NCI-H748 (cell line): ENCODE measurements at regions not wholly inside any gene's neighbourhood (a gene's known extent, or its start where the extent isn't known, plus 50 kb on each side); places are given as distances from the start of the nearest gene placed in this dataset.

Experiments used
- DNase-seq: peaks from one replicate; lab custom pipeline; 2025; ENCODE audit not compliant: unreplicated experiment; lab: John Stamatoyannopoulos, UW

DNA sequence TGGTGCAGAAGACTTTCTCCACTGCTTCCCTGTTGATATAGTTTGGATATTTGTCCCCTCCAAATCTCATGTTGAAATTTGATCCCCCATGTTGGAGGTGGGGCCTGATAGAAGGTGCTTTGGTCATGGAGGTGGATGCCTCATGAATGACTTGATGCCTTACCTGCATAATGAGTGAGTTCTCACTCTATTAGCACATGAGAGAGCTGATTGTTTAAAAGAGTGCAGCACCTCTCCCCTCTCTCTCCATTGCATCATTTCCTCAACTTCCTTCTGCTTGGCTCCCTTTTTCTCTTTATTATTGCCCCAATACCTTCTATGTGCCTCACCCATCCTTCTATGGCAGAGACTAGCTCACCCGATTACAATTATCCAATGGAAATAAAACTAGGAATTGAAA is 90.8 kb upstream of the COX10 start:
- no peak for DNase-seq

DNA sequence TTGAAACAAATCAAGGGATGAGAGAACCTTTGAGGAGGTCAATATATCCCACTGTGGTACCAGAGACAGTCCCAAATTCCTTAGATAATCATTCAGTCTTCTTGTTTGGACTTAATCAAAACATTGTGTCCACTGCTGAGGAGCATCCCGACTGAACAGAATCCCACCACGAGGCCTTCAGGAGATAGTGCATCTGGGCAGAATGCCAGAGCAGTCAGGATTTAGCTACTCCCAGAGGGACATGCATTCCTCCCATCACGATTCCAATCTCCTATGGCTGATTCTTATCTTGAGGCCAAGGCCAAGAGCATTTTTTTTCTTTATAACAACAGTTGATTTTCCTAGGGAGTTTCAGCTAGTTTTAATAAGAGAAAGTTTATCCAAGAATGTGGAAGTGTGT is 87.4 kb upstream of the COX10 start:
- DNase-seq: no peak

- no peak for DNase-seq
Observed at GRCh38 chr17:13984956-13985355, 84.3 kb upstream of the COX10 start.

DNA sequence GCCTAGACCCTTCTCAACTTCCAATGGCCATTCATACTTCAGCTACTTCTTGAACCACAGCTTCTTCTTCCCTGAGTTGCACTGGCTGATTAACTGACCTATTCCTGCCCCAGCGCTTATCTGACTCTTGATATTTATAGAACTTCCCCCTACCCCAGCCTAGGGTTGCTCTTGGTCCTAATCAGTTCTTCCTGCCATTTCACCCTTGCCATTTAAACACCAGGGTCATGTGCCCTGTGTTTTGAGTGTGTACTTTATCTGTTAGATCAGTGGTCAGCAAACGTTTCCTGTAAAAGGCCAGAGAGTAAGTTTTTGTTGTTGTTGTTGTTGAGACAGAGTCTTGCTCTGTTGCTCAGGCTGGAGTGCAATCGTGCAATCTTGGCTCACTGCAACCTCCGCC is 82.4 kb upstream of the COX10 start:
- DNase-seq: no peak

DNA sequence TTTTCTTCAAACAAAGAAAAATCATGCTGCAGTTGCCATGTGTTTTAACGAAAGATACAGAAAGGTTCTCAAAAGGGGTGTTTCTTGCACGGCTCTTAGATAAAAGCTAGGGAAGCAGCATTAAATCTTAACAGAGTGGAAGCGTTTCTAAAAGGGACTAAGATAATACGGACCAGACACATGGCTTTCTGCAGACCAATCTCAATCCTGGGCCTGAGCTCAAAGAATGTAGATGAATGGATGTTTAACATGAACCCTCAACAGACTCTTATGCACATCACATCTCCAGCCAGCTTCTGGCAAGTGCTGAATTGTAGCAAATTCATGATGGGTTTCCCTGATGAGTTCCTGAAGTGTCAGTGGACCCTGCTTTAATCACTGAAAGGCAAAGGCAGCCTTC is 80.2 kb upstream of the COX10 start:
- DNase-seq: no peak

- DNase-seq: no peak
Observed at GRCh38 chr17:13993106-13993505, 76.2 kb upstream of the COX10 start.

DNA sequence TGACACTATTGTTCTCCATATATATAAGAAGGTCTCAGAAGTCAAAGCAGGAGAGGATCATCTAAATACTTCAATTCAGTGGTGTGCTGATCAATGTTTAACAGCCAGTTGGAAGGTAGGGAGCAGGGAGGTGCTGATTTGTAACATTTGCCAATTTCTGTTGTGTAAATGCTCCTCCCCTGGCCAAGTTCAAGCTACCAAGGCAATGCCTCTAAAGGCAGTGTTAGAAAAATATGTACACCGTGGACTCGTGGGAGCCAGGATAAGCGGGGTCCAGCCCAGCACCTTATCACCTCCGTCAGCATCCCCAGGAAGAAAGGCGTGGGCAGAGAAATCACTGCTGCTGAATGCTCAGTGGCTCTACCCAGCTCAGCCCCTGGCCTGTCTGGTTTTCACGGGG is 75.3 kb upstream of the COX10 start:
- no peak for DNase-seq

GRCh38 chr17:13995856-13996271 is 73.4 kb upstream of the COX10 start:
- no peak for DNase-seq

DNA sequence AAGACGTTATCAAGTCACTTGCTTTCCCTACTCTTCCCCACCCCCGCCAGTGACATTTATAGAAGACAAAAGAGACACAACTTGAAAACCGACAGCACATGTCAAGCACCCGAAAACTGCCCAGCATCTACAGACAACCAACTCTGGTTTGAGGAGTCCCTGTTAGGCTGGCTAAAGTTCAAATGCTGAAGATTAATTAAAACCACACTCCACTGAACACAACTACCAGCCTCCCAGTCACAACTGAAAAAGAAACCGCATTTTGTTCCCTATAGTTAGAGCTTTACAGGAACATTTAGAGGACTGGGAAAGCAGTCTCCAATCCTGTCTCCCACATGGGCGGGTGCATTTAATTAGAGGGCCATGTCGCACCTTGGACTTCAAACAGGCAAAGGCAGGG is 73.0 kb upstream of the COX10 start:
- DNase-seq: no peak

DNA sequence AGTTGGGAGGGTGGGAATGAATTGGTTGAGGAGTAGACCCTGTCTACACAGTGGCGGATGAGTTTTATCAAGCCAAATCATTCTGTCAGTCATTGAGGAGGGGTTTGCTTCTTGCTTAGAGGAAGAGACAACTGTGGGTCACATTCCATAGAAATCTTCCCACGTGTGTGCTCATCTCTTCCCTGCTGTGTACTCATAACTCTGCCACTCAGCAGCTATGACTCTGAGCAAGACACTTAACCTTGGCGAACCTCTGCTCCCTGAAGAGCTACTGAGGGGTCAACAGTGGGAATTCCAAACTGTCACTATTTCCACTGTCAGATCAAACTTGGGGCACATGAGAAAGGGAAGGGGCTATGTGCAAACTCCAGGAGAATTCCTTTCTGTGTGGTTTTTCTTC is 72.6 kb upstream of the COX10 start:
- DNase-seq: no peak

DNA sequence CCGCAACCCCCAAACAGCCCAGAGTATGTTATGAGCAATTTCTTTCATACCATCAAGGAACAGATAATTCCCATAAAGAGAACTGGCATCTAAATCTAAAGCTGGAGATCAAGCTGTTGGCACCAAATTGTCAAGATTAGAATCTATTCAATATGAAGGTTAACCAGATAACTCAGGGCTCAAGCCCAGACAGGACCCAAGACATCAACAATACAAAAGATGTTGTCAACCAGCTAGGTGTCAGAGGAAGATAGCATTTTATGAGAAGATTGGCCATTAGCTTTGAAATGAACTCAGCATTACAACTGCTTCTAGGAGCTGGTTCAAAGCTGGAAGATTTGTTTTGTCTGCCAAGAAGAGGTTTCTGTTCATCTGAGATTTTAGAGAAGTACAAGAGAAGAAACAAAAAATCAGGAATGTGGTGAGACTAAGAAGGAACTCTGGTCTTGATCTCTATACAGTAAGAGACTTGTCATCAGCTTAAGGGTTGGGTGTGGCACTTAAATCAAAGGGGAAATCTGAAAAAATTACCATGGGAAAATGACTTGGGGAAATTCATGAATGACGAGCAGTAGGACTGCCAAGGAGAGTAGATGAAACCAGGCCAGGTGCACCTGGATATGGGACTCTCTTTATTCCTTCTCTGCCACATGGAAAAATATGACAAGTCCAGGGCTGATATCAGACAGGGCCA is 64.2 kb upstream of the COX10 start:
- DNase-seq: no peak

- DNase-seq: no peak
Observed at GRCh38 chr17:14006249-14006942, 62.9 kb upstream of the COX10 start.

- DNase-seq: no peak
Observed at GRCh38 chr17:14007951-14008350, 61.4 kb upstream of the COX10 start.

DNA sequence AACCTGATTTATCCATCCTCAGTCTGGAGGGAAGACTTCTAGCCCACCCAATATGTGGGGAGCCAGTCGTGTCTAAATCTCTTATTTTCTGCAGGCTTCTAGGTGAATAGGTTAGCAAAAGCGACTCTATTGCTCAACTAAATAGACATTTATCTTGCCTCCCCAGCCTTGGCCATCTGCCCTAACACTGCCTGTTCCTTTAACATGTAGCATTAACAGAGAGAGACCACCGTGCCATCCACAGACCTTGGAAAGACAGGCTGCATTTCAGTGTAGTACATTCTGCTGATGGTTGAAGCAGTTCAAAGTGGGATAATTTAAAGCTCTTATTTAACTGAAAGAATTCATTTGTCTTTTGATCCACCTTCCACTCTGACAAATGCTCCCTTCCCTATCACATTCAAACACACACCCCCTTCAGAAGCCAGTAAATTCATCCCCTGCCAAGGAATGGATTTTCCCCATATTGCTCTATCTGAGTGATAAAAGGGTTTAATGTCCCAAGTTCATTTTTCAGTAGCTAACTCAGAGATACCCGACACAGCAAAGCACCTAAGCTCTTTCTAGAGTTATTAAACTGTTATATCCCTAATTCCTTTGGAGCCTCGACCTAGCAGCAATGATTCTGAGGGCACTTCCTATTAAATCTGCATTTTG is 58.1 kb upstream of the COX10 start:
- no peak for DNase-seq

GRCh38 chr17:14011740-14012405 is 57.4 kb upstream of the COX10 start:
- DNase-seq: no peak

DNA sequence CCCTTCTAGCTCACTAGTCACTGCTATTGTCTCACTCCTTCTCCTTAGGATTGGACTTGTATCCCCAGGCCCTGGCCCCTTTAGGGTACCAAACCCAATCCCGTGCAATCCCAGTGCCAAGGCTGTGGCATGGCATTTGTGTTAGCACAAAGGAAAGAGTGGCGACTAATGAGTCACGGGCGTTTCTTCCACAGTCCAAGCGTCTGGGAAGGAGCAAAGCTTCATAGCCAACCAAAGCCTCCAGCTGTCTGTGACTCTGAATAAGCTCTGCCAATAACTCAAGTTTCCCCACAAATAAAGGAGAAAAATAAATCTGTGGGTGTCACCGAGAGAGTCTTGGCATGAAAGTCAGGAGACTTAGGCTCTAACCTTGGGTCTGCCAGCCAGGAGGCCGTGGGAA is 54.6 kb upstream of the COX10 start:
- no peak for DNase-seq

DNA sequence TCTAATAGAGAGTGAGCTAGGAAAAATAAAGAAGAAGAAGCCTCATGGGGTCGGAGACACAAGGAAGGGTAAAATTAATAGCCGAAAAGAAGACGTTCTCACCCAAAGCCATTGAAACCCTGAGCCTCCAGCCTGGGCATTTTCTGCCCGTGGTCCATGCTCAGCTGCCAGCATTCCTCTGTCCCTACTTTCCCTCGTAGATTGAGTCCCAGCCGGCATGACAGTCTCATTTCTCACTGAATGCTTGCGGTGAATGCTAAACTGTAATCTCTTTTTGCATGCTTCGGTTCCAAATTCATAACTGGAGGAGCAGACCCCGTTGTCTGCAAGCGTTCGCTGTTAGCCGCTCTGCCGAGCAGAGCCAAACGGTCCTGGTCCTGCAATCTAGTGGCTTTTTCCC is 54.0 kb upstream of the COX10 start:
- DNase-seq: no peak

GRCh38 chr17:14016858-14017257 is 52.4 kb upstream of the COX10 start:
- no peak for DNase-seq

- DNase-seq: no peak
Observed at GRCh38 chr17:14019186-14019956, 49.9 kb upstream of the COX10 start.
